HG02981 (cell line): ENCODE measurements at regions not wholly inside any gene's neighbourhood (a gene's known extent, or its start where the extent isn't known, plus 50 kb on each side); places are given as distances from the start of the nearest gene placed in this dataset.
"Not testable (repeated sequence)": the region's sequence is repeated elsewhere in the genome, so short reads cannot be mapped to it uniquely, and the experiment has no call there.

Experiments used
- ATAC-seq: cut with Tn5 transposase; IDR thresholded peaks from one replicate; pipeline ENCODE4 v1.9.1; 2021; ENCODE audit warnings: mild to moderate bottlenecking, moderate library complexity; ENCODE audit not compliant: unreplicated experiment

DNA sequence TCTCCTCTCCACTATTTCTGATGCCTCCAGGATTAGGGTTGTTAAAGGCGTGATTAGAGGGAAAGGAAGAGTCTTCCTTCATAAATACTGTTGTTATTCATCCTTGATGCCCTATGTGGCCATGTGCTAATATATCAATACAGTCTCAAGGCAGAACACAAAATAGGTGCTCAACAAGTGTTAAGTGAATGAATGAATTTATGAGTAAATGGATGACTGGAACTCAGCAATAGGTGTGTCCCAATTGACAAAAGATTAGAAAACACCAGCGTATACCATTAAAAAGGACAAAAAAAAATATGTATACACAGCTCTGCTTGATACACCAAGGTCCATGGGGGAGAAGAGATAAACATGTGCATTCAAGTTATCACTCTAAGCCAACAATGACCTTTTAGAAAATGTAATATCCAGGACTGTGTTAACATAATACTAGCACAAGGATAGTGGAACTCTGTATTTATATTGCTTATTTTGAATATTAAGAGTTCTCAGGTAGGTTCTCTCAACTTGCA lies 171.2 kb upstream of the MYLIP start:
- no peak for ATAC-seq

DNA sequence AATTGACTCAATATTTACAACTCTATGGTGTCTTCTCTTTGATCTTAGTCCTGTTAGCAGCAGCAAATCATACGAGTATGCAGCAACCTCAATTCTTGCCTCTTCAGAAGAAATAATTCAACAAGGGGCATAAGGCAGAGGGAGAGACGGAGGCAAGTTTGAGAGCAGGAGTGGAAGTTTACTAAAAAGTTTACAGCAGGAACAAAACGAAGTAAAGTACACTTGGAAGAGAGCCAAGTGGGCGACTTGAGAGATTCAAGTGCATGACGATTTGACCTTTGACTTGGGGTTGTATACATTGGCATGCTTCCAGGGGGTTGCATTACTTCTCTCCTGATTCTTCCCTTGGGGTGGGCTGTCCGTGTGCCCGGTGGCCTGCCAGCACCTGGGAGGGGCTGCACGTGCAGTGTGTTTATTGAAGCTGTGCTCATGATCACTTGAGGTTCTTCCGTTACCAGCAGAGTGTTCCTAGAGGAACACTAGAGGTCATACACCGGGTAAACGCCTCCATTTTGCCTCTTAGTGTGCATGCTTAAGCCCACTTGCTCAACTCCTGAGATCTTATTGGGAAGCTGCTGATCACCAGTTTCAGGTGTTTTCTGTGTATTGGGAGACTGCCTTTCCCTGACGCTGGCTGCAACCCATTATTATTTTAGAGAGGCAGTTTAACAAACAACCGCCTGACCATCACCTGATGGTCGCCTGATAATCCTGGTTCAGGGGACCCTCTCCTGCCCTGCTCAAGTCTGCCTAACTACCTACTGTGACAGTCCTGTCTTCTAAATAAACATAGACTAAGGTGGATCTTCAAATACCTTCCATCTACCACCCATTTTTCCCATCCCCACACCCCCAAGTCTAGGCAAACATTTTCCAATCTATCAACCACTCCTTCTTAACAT lies 172.4 kb upstream of the MYLIP start:
- no peak for ATAC-seq

DNA sequence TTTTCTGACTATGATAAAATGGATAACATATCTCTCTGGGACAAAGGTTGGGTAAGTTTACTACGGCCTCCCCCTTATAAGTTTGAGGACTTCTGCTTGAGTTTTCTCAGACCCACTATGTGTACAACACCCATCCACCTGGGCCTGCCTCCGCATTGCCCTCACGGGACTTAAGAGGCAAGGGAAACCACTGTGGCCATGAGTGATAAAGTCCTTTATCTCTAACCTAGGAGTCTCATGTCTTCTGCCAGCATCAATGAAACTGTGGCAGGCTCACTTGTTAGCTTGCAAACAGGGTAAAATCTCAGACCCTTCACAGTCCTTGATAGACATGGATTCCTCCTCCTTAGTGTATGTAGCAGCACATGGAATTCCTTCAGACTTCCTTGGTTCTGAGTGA lies 173.4 kb upstream of the MYLIP start:
- no peak for ATAC-seq

DNA sequence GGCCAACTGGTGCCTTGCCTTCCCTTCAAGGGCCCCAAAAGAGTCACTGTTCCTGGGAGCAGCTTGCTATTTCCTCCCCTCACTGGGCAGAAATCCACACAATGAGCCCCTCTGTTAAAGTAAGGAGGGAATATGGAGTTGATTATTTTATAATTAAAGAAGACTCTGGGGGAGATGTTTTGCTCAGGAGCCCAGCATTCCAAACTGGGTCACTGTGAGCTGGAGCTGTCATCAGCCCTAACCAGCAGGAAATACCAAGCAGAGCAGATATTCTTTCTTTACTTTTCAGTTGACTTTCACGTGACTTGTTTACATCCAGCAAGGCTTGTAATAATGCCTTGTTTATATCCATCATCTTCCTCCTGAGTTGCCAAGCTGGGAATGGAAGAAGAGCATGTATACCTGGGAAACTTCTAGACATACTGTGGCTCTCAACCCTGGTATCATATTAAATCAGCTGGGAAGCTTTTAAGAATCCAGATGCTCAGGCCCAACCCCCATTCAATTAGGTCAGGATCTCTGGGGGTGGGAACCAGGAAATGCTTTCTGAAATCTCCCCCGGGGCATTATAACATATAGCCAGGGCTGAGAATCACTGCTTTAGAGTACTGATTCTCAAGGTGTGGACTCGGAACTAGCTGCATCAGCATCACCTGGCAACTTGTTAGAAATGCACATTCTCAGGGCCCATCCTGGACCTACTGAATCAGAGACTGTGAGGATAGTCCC lies 175.6 kb upstream of the MYLIP start:
- no peak for ATAC-seq

DNA sequence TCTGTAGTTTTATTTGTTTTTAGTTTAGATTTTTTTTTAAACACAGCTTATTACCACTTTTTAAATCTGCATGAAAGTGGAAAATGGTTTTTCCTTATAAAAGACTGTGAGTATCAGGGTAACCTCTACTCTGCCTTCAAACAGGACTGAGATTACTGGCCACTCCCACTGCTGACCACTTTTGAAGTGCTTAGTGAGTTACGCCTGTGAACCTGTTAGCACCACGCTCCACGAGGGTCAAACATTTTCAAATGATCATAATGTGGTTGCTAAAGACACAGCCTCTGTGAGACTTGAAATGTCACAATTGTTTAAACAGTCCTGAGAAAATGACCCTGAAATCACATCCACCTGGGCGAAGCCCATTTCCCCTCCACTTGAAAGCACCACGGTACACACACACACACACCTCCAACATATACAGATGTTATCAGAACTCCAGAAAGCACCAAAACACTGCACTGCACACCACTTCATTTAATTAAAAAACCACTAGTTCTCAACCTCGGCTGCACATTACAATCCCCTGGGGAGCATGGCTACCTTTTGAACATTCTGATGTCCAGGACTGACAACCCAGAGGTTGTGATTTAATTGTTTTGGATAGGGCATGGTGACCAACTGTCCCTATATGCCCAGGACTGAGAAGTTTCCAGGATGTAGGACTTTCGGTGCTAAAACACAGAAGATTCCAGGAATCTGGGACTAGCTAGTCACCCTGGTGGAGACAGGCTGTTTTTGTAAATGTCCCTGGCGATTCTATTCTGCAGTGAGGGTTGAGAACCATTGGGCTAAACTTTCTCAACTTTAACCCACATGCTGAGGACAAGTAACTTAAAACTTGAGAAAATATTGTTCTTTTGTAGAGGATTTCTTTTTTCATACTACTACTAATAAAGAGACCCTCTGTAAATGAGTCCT lies 176.4 kb upstream of the MYLIP start:
- no peak for ATAC-seq

DNA sequence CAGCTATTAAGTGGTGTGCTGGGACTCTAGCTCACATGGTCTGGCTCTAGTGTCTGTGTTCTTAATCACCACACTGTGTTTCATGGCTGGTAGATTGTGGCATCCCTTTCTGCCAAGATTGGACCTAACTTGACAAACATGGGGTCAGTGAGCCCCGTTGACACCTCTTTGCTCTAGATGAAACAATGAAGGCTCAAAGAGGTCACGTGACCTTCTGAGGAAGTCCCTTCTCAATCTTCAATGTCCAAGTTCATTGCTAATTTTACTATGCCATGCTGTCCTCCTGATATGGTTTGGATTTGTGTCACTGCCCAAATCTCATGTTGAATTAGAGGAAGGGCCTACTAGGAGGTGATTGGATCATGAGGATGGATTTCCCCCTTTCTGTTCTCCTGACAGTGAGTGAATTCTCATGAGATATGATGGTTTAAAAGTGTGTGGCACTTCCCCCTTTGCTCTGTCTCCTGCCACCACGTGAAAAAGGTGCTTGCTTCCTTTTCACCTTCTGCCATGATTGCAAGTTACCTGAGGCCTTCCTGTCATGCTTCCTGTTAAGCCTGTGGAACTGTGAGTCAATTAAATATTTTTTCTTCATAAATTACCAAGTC lies 177.8 kb upstream of the MYLIP start:
- ATAC-seq: no peak

DNA sequence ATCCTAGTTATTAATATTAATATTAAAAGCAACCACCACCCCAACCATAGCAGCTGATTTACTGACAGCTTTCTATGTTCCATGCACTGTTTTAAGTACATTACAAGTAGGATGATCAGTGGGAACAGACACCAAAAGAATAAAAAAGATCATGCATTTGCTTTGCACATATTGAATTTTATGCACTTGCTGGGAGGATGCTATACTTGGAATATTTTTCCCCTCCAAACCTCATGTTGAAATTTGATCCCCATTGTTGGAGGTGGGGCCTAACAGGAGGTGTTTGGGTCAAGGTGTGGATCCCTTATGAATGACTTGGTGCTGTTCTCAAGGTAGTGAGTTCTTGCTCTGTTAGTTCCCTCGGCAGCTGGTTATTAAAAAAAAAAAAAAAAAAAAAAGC lies 178.9 kb upstream of the MYLIP start:
- no peak for ATAC-seq

DNA sequence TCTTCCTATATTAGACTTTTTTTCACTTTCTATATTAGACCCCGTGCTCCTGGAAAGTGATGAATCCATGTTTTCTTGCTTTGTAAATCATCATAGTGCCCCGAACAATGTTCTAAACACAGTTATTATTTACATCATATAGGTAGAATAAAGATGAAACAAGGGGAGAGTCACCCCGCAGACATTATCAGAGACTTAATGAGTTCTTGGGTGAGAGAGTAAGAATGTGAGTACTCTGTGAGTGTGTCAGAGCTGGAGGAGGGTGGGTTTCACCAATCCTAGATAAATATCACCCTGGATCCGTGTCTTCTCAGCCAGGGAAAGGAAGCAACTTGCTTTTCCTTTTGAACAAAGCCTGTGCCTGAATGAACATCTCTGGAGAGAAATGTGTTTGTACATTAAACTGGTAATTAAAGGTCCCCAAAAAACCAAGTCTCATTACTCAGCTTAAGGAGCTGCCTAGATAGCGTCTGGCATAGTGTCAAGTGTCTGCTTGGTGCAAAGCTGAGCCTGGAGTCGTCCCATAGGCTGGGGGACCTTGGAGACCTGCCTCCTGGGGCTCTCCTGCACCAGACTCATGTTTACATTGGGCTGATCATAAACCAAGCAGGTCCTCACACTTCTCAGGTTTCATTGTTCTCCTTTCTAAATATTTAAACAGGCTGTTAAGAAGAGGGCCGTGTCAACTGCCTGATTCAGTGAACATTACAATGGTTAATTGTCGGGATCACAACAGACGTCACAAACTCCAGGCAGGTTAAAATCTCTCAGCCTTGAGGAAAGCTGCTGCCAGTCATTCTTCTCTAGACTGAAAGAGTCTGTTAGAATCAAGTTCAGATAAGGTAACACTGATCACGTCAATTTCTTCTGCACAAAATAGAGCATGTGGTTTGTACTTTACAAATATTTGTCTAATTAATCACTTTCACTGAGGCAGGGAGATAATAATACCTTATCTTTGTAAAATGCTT lies 179.7 kb upstream of the MYLIP start:
- ATAC-seq: no peak

DNA sequence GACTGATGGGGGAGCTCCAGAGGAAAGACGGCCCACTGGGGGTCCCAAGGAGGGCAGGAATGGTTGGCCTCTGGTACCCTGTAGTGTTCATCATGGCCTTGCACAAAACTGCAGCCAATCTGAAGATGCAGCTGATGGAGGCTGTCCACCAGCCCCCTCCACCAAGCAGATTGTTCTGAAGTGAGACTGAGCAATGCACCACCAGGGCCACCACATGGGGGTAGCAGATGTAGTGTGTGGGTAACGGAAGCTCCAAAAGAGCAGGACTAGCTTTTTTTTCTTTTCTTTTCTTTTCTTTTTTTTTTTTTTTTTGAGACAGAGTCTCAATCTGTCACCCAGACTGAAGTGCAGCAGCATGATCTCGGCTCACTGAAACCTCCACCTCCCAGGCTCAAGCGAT lies 181.0 kb upstream of the MYLIP start:
- ATAC-seq: no peak

DNA sequence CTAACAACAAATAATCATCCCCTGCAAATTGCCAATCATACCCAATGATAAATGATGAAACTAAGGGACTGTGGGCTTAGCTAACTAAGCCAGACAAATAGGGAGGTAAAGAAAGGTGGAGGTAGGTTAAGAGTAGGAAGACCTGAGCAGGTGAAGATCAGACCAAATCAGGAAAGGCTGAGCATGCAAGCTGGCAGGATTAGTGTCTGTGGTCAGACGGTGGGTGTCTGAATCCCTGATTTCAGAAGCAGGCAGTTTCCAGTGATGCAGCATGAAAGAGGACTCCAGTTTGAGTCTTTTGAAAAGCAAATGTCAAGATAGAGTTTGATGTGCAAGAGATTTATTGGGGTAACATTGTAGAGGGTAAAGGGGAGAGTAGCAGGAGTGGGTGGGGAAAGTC lies 181.4 kb upstream of the MYLIP start:
- no peak for ATAC-seq

DNA sequence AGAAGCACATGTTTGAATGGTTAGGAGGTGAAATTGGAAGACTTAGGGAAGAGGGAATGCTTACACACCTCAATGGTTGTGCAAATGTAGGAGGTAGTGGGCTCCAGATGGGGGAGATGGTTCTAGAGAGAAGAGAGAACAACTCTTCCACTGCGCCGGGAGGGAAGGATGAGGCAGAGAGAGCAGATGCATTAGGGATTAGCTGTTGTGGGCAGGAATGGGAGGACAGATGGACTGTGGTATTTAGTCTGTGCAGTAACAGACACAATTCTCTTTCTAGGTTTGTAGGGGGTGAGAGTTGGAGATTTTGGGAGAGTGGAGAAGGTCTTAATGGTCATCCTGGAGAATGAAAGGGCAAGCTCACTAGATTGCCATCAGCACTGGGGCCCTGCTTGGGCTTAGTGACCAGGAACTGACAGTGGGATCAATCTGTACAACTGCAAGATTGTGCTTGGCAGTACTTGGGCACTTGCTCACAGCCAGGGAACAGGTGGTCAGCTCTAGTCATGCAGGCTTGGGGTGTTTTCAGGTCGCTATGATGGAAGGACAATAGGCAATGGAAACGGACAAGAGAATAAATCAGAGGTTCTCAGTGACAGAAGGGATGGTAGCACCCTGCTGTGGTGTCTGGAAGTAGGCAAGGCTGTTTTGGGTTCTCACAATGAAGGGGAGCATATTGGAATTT lies 182.0 kb upstream of the MYLIP start:
- ATAC-seq: no peak

DNA sequence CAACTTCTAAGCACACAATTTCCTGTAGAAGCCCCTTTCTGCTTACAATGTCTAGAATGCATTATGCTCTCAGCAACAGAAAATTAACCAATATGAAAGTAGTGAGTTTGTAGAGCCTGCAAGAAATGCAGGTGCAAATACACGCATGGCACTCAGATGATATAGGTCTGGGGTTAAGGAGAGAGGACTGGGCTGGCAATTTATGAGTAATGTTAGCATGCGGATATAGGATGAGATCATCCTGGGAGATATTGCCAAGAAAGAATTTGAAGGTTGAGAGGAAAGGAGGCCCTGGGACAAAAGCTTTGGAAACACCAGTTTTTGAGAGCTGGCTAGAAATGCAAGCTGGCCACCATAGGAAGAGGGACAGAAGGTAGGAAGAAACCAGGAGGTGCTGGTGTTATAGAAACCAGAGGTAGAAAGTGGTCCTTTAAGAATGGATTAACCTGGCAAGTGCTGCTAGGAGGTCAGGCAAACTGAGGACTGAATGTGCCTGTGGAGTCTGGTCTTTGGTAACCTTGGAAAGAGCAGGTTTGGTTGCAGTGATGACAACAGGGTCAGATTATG lies 183.2 kb upstream of the MYLIP start:
- ATAC-seq: no peak

DNA sequence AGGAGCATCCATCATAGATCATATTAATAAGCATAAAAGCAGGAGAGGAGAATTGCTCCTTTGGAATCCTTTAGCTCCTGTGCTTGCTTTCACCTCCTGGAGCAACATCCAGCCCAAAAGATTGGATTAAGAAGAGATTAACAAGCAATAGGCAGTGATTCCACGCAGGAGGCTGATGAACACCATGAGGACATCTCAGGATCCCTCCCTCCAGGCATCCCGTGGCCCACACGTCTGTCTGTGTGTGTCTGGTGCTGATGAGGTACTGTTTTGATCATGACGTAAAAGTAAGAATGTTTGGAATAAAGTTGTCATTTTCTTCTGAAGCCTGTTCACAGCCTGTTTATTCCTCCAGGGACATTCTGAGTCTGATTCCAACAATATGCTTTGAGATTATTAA lies 185.5 kb upstream of the MYLIP start:
- ATAC-seq: no peak

DNA sequence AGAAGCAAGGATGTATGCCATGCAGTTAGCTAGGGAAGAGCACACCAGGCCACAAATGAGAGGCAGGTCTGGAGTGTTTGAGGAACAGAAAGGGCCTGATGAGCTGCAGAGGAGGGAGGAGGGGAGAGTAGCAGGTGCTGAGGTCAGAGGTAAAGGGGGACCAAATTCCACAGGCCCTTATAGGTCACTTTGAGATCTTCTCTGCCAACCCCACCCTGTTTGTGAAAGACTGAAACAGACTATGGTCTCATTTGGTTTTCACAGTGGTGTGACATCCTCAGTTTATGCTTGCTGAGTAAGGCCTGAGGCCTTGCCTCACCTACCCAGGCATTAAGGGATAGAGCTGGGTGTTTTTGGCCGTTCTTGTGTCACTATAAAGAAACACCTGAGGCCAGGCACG lies 187.7 kb upstream of the MYLIP start:
- ATAC-seq: no peak

DNA sequence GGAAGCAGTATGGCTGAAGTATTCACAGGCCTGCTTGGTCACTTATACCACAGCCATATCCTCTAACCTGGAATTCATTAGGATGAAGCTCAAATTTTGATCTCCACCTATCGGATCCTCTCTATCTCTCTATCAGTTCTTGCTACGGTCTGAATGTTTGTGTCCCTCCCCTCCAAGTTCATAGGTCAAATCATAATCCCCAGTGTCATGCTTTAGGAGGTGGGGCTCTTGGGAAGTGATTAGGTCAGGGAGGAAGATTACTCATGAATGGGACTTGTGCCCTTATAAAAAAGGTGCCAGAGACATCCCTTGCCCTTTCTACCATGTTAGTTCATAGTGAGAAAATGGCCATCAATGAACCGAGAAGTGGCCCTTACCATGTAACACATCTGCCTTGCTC lies 190.8 kb upstream of the MYLIP start:
- ATAC-seq: no peak

DNA sequence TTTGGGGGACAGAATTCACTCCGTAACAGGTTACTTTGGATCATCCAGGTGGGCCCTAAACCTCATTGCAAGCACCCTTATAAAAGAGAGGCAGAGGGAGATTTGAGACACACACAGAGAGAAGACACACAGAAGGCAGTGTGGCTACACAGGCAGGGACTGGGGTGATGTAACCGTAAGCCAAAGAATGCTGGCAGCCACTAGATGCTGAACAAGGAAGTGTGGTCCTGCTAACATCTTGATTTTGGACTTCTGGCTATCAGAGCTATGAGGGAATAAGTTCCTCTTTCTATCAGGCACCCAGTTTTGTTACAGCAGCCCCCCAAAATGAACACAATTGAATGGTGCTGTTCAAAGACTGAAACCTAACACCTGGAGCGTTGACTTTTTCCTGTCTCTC lies 191.3 kb upstream of the MYLIP start:
- ATAC-seq: no peak

DNA sequence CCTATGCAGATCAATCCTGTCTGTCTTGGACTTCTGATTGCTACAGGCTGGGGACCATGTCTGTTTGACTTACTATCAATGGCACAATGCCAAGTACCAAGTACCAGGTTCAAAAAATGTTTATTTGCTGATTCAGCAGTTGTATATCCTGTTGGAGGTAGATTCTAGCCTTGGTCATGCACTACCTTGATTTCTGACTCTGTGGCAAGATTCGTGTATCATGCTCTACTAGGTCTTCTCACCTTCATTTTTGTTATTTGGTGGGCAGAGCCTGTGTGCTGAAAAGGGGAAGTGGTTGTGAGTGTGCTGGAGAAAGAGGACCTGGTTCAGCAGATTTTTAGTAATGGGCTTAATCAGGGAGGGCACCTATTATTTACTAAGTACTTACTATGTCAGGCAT lies 192.4 kb upstream of the MYLIP start:
- peak; percentile 84 for ATAC-seq

DNA sequence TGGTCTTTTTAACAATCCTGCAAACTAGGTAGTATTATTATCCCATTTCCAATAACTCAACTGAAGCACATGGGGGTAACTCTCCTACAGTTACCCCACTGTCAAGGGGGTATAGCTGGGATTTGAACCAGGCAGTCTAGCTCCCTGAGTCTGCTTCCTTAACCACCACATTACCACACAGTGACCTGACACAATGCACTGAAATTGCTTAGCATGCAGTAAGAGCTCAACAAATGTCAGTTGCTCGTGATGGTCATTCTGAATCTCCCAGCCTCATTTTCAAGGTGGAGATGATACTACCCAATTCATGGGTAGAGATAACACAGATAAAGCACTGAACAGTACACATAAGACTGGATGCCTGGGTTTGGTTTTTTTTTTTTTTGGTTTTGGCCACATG lies 193.2 kb upstream of the MYLIP start:
- no peak for ATAC-seq

DNA sequence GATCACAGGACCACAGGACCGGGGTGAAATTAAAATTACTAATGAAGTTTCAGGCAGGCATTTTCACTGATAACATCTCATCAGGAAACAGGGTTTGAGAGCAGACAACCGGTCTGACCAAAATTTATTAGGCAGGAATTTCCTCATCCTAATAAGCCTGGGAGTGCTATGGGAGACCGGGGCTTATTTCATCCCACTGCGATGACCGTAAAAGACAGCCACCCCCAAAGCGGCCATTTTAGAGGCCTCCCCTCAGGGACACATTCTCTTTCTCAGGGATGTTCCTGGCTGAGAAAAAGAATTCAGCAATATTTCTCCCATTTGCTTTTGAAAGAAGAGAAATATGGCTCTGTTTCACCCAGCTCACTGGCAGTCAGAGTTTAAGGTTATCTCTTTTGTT lies 197.2 kb upstream of the MYLIP start:
- not testable (repeated sequence) for ATAC-seq
